Gastrocnemius medialis (tissue), 4 donors: ENCODE measurements at regions not wholly inside any gene's neighbourhood (a gene's known extent, or its start where the extent isn't known, plus 50 kb on each side); places are given as distances from the start of the nearest gene placed in this dataset.

ENCODE experiments used
- ATAC-seq, 2 donors: fragments of 150-250 bp; one replicate each; pipeline ENCODE4 v1.9.1; 2016
- DNase-seq, 2 donors: peaks; one replicate each; pipeline ENCODE4 v3.0.0-alpha.2; 2019
- H3K27ac ChIP-seq, 4 donors: fragments of 200-600 bp; sonication (generic); 1 replicate in 1 of 4; 2 replicates in 3 of 4; pipeline ENCODE4 v1.5.1; 2016 to 2018; ENCODE audit warnings: mild to moderate bottlenecking in 2 of 4, moderate library complexity in 1 of 4
- H3K27me3 ChIP-seq, 3 donors: fragments of 200-600 bp; sonication (generic) in 2 of 3; 1 replicate in 1 of 3; 2 replicates in 2 of 3; pipeline versions ENCODE4 v1.5.1 to v1.6.0; 2016 to 2019; ENCODE audit warnings: mild to moderate bottlenecking in 1 of 3, moderate library complexity in 1 of 3
- H3K36me3 ChIP-seq, 2 donors: fragments of 200-600 bp; sonication (generic) in 1 of 2; one replicate each; pipeline ENCODE4 v1.5.1; 2017 to 2018
- H3K4me1 ChIP-seq, 2 donors: fragments of 200-600 bp; sonication (generic) in 1 of 2; one replicate each; pipeline ENCODE4 v1.5.1; 2016 to 2017; ENCODE audit warnings: mild to moderate bottlenecking in 2 of 2
- H3K4me3 ChIP-seq, 4 donors: fragments of 200-600 bp; sonication (generic) in 3 of 4; 1 replicate in 1 of 4; 2 replicates in 3 of 4; pipeline ENCODE4 v1.5.1; 2016 to 2019; ENCODE audit warnings: mild to moderate bottlenecking in 2 of 4
- H3K9me3 ChIP-seq, 3 donors: fragments of 200-600 bp; sonication (generic) in 2 of 3; 1 replicate in 1 of 3; 2 replicates in 2 of 3; pipeline ENCODE4 v1.5.1; 2016 to 2019
- POLR2A ChIP-seq, 2 donors: fragments of 450-650 bp; IDR thresholded peaks; one replicate each; pipeline ENCODE4 v1.6.1; 2017; ENCODE audit warnings: antibody characterized with exemption in 2 of 2, mild to moderate bottlenecking in 2 of 2, moderate library complexity in 2 of 2
- in situ Hi-C, 4 donors: fragments of 200-750 bp; cut with MboI; loops; one replicate each; pipeline versions ENCODE4 v1.15.0 to v1.8.0; 2017; ENCODE audit warnings: low sequenced_read_pairs in 4 of 4
- intact Hi-C: fragments of 100-400 bp; cut with DNase I; formaldehyde crosslinking; loops from one replicate; pipeline ENCODE4 v1.15.1; 2023; ENCODE audit warnings: low total_unique reads
- TF ChIP-seq, protein P1 (sequence below), 5 experiments: fragments of 450-650 bp in 3 of 5; fragments of 200-600 bp in 2 of 5; sonication (generic) in 2 of 5; IDR thresholded peaks in 4 of 5; conservative IDR thresholded peaks in 1 of 5; 1 replicate in 4 of 5; 2 replicates in 1 of 5; pipeline ENCODE4 v1.5.1; 2016 to 2019; ENCODE audit warnings: antibody characterized with exemption in 5 of 5, mild to moderate bottlenecking in 3 of 5, moderate library complexity in 3 of 5

DNA sequence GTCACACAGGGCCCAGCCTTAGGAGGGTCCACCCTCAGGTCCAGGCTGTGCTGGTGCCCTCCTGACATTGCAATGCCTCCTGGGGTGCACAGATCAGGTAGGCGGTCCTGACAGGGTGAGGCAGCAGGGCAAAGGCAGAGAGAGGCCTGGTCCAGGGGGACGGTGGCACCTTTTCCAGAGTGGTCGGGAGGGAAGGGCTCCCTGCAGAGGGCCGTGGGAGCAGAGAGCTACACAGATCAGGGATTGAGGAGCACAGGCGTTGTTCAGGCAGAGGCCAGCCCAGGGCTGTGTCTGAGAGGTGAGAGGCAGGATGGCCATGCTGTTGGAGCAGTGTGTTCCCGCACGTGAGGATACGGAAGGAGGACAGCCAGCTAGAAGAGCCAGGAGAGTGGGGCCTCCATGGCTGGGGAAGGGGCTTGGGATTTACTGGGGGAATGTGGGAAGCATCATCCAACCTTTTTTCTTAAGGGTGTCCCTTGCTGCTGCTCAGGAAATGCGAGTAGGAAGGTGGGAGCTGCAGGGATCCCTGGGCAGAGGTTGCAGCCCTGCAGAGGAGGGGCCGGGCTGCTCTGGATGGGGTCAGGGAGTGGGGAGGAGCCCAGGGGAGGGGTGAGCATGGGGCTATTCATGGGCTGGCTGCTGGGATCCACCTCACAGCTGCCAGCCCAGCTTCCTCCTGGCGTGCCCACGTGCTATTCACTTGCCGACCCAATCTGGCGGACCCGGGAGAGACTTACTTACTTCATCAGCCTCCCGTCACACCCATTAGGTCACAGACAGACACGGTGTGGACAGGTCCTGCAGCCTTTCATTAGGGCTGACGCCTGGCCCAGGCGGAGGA lies 1516.4 kb downstream of the TBC1D22A start:
- Histone ChIP-seq H3K4me1 (no peaks in the 10 kb centered on the region), H3K4me3 (no peak overlapping the region), H3K9me3 (no peaks in the 10 kb centered on the region), H3K36me3 (no peaks in the 10 kb centered on the region), H3K27me3 (peaks cover 3 to 9% (median 4%) of the 10 kb centered on the region in 3 donors), H3K27ac (no peak overlapping the region)
- in situ Hi-C loops = no loop called here
- ATAC-seq = no peak
- TF ChIP-seq, protein P1, sequence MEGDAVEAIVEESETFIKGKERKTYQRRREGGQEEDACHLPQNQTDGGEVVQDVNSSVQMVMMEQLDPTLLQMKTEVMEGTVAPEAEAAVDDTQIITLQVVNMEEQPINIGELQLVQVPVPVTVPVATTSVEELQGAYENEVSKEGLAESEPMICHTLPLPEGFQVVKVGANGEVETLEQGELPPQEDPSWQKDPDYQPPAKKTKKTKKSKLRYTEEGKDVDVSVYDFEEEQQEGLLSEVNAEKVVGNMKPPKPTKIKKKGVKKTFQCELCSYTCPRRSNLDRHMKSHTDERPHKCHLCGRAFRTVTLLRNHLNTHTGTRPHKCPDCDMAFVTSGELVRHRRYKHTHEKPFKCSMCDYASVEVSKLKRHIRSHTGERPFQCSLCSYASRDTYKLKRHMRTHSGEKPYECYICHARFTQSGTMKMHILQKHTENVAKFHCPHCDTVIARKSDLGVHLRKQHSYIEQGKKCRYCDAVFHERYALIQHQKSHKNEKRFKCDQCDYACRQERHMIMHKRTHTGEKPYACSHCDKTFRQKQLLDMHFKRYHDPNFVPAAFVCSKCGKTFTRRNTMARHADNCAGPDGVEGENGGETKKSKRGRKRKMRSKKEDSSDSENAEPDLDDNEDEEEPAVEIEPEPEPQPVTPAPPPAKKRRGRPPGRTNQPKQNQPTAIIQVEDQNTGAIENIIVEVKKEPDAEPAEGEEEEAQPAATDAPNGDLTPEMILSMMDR (IDR thresholded peaks at IDR 0.05 in 4 of 5, conservative IDR thresholded peaks at IDR 0.05 in 1 of 5) = no peak
- TF ChIP-seq POLR2A (IDR thresholded peaks at IDR 0.05) = no peak
- intact Hi-C loops = no loop called here
- no peak for DNase-seq

DNA sequence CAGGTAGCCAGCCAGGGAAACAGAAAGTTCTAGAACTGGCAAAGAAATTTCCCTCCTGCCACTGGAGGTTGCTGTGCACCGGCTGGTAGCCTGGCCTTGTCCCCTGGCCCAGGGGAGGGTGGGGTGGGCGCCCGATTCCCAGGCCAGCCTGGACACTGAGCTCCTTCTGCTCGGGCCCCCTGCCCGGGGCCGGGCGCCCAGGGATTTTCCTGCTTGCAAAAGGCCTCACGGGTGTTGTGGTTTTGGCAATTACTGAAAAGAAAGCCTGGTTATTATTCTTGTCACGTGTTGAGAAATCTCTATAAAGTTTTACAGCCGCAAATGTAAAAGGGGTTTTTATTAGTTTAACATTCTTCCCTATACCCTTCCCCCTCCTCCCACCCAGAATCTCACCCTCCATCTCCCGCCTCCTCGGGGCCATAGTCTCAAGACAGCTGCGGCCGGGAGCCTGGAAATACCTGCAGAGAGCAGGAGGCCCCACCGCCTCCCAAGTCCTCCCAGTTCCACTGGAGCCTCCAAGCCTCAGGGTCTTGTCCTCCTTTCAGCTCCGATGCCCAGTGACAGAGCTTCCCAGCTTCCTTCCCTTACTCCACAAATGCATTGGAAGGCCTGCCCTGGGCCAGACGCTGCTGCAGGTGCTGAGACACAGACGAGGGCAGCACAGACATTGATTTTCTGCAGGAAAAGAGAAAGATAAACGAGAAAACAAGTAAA lies 1515.6 kb downstream of the TBC1D22A start:
- no peaks in the 10 kb centered on the region for H3K4me1 ChIP-seq
- no peaks in the 10 kb centered on the region for H3K9me3 ChIP-seq
- no peak for DNase-seq
- intact Hi-C loops (no loop called here), in situ Hi-C loops (no loop called here)
- no peak overlapping the region for H3K4me3 ChIP-seq
- no peaks in the 10 kb centered on the region for H3K36me3 ChIP-seq
- TF ChIP-seq, protein P1 (IDR thresholded peaks at IDR 0.05 in 4 of 5, conservative IDR thresholded peaks at IDR 0.05 in 1 of 5) = no peak
- TF ChIP-seq POLR2A (IDR thresholded peaks at IDR 0.05) = no peak
- H3K27ac ChIP-seq = no peak overlapping the region
- ATAC-seq = no peak
- peaks cover 3 to 9% (median 4%) of the 10 kb centered on the region in 3 donors for H3K27me3 ChIP-seq

DNA sequence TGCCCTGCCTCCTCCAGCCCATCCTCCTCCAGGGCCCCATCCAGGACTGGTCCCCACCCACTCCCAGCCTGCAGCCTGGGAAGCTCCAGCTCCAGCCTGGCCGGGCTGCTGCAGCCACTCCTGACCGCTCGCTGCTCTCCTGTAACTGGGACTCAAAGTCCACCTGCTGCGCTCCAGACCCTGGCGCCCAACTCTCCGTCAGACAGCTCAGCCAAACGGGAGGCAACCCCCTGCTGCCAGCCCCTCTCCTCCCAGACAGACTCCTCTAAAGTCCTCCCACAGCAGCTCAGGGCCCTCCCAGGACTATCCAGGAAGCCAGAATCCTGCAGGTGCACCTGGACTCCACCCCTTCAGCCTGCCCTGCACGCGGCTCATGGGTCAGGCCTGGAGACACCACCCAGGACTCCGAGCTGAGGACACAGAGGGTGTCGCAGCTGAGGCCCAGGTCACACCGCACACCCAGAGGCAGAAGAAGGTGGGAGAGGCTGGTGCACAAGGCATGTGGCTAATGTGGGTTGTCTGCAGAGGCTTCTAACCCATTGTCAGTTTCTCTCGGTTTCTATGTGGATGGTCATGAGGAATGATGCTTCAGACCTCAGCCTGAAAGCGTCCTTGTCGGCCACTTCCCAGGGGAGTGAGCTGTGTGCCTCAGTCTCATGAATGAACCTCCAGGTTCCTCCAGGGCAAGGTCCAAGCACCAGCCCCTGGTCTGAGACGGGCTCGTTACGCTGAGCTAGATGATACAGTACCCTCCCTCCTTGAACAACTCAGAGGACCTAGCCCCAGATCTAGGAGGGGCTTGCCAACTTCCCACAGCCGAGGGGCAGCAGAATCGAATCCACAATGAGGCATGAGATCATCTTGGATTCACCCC lies 1514.8 kb downstream of the TBC1D22A start:
- Histone ChIP-seq H3K9me3 (no peaks in the 10 kb centered on the region), H3K4me3 (no peak overlapping the region), H3K27ac (no peak overlapping the region), H3K36me3 (no peaks in the 10 kb centered on the region), H3K4me1 (no peaks in the 10 kb centered on the region), H3K27me3 (peaks cover 3 to 9% (median 4%) of the 10 kb centered on the region in 3 donors)
- TF ChIP-seq POLR2A (IDR thresholded peaks at IDR 0.05) = no peak
- TF ChIP-seq, protein P1 (IDR thresholded peaks at IDR 0.05 in 4 of 5, conservative IDR thresholded peaks at IDR 0.05 in 1 of 5) = no peak
- intact Hi-C loops = no loop called here
- ATAC-seq = no peak
- in situ Hi-C loops = no loop called here
- no peak for DNase-seq

DNA sequence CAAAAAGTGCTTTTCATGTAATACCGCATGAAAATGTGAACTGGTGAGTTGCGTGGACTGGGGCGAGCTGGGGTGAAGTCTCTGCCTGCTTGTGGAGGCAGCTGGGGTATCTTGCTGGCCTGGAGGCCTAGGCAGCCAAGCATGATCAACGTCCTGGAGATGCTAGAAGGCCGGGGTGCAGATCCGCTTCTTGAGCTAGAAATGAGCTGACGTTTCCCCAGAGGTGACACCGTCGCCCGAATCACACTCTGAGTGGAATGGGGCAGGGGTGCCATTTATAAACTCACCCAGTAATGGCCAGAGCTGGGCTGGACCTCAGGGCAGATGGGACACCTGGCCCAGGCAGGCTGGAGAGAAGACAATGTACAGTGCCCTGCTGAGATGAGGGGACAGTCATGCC lies 1513.0 kb downstream of the TBC1D22A start:
- Histone ChIP-seq H3K4me3 (no peak overlapping the region), H3K9me3 (no peaks in the 10 kb centered on the region), H3K27me3 (peaks cover 3 to 9% (median 4%) of the 10 kb centered on the region in 3 donors), H3K4me1 (no peaks in the 10 kb centered on the region), H3K27ac (no peak overlapping the region), H3K36me3 (no peaks in the 10 kb centered on the region)
- intact Hi-C loops (no loop called here), in situ Hi-C loops (no loop called here)
- ATAC-seq (no peak), DNase-seq (no peak)
- TF ChIP-seq, protein P1 (IDR thresholded peaks at IDR 0.05 in 4 of 5, conservative IDR thresholded peaks at IDR 0.05 in 1 of 5) = no peak
- TF ChIP-seq POLR2A (IDR thresholded peaks at IDR 0.05) = no peak
